ENCODE measurements at regions not wholly inside any gene's neighbourhood (a gene's known extent, or its start where the extent isn't known, plus 50 kb on each side); places are given as distances from the start of the nearest gene placed in this dataset.
"Not testable (repeated sequence)": the region's sequence is repeated elsewhere in the genome, so short reads cannot be mapped to it uniquely, and the experiment has no call there.

DNA sequence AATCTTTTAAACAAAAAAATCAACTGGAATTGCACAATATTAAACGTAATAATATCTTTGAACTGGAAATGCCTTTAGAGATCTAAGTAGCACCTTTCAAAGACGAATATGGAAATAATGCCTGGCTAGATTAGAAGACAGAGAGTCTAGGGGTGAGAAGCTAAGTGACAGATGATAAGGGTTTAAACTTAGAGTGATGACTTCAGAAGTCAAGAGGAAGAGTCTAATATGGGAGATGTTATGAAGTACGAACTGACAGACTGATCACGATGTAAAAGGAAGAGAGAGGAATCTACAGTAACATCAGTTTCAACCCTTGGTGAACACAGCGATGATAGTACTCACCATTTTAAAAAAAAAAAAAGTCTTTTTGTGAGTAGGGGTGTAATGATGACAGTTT, 57.9 kb downstream of the HINT1 start:
- ATAC-seq (no peak), DNase-seq (no peak)
- H3K4me1 Mint-ChIP-seq (ENCODE audit: low read depth), result peaks cover 16% of the 10 kb centered on the region
- H3K9me3 Mint-ChIP-seq, result no peaks in the 10 kb centered on the region
- no peaks in the 10 kb centered on the region for H3K36me3 Mint-ChIP-seq (ENCODE audit: insufficient read depth)
- H3K27me3 Mint-ChIP-seq (ENCODE audit: low read depth), result no peaks in the 10 kb centered on the region
- H3K4me3 Mint-ChIP-seq, result no peak overlapping the region

- Mint-ChIP-seq H3K36me3 (ENCODE audit: insufficient read depth) (no peaks in the 10 kb centered on the region), H3K4me3 (no peak overlapping the region), H3K4me1 (ENCODE audit: low read depth) (peaks cover 12% of the 10 kb centered on the region), H3K27me3 (ENCODE audit: low read depth) (no peaks in the 10 kb centered on the region), H3K9me3 (no peaks in the 10 kb centered on the region)
- ATAC-seq, result peak in 1 of 2 donors; percentile 32
- DNase-seq, result no peak
Measured at GRCh38 chr5:131104169-131104808, 60.8 kb downstream of the HINT1 start.

- DNase-seq (no peak), ATAC-seq (peak; percentile 48 to 78)
- H3K27me3 Mint-ChIP-seq (ENCODE audit: low read depth), result peaks cover 4% of the 10 kb centered on the region
- peaks cover 5% of the 10 kb centered on the region for H3K9me3 Mint-ChIP-seq
- no peak overlapping the region for H3K4me3 Mint-ChIP-seq
- H3K4me1 Mint-ChIP-seq (ENCODE audit: low read depth), result peaks cover 12% of the 10 kb centered on the region
- no peaks in the 10 kb centered on the region for H3K36me3 Mint-ChIP-seq (ENCODE audit: insufficient read depth)
Measured at GRCh38 chr5:131096774-131097710, 68.0 kb downstream of the HINT1 start.

DNA sequence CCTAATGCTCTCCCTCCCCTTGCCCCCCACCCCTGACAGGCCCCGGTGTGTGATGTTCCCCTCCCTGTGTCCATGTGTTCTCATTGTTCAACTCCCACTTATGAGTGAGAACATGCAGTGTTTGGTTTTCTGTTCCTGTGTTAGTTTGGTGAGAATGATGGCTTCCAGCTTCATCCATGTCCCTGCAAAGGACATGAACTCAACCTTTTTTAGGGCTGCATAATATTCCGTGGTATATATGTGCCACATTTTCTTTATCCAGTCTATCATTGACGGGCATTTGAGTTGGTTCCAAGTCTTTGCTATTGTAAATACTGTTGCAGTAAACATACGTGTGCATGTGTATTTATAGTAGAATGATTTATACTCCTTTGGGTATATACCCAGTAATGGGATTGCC, 69.5 kb downstream of the HINT1 start:
- not testable (repeated sequence) for H3K4me3 Mint-ChIP-seq; H3K9me3 Mint-ChIP-seq; H3K36me3 Mint-ChIP-seq (ENCODE audit: insufficient read depth); DNase-seq; H3K27me3 Mint-ChIP-seq (ENCODE audit: low read depth); ATAC-seq
- peaks cover 12% of the 10 kb centered on the region for H3K4me1 Mint-ChIP-seq (ENCODE audit: low read depth)

- no peaks in the 10 kb centered on the region for H3K36me3 Mint-ChIP-seq (ENCODE audit: insufficient read depth)
- ATAC-seq, result no peak
- peaks cover 11% of the 10 kb centered on the region for H3K27me3 Mint-ChIP-seq (ENCODE audit: low read depth)
Measured at GRCh38 chr5:131084436-131084835, 80.6 kb downstream of the HINT1 start.

GRCh38 chr5:131081913-131082488, 83.1 kb downstream of the HINT1 start:
- Mint-ChIP-seq H3K4me3 (no peak overlapping the region), H3K36me3 (ENCODE audit: insufficient read depth) (no peaks in the 10 kb centered on the region), H3K27me3 (ENCODE audit: low read depth) (peaks cover 10% of the 10 kb centered on the region), H3K4me1 (ENCODE audit: low read depth) (peaks cover 15% of the 10 kb centered on the region), H3K9me3 (no peaks in the 10 kb centered on the region)
- ATAC-seq (no peak), DNase-seq (no peak)

More at GRCh38 chr5:131084436-131084835, 80.6 kb downstream of the HINT1 start:
- no peak overlapping the region for H3K4me3 Mint-ChIP-seq
- no peaks in the 10 kb centered on the region for H3K4me1 Mint-ChIP-seq (ENCODE audit: low read depth)
- no peak for DNase-seq
- no peaks in the 10 kb centered on the region for H3K9me3 Mint-ChIP-seq

GRCh38 chr5:131081374-131081773, 83.7 kb downstream of the HINT1 start:
- no peaks in the 10 kb centered on the region for H3K36me3 Mint-ChIP-seq (ENCODE audit: insufficient read depth)
- H3K4me1 Mint-ChIP-seq (ENCODE audit: low read depth), result peaks cover 19% of the 10 kb centered on the region
- peaks cover 6% of the 10 kb centered on the region for H3K27me3 Mint-ChIP-seq (ENCODE audit: low read depth)
- H3K9me3 Mint-ChIP-seq, result no peaks in the 10 kb centered on the region
- DNase-seq (no peak), ATAC-seq (no peak)
- no peak overlapping the region for H3K4me3 Mint-ChIP-seq

GRCh38 chr5:131079232-131079631, 85.8 kb downstream of the HINT1 start:
- H3K4me1 Mint-ChIP-seq (ENCODE audit: low read depth), result peaks cover 21% of the 10 kb centered on the region
- no peaks in the 10 kb centered on the region for H3K27me3 Mint-ChIP-seq (ENCODE audit: low read depth)
- ATAC-seq (no peak), DNase-seq (no peak)
- H3K9me3 Mint-ChIP-seq, result no peaks in the 10 kb centered on the region
- no peak overlapping the region for H3K4me3 Mint-ChIP-seq
- H3K36me3 Mint-ChIP-seq (ENCODE audit: insufficient read depth), result no peaks in the 10 kb centered on the region

GRCh38 chr5:131068893-131069643, 96.0 kb downstream of the HINT1 start:
- DNase-seq (peak; percentile 45), ATAC-seq (peak; percentile 98)
- peaks cover 2% of the 10 kb centered on the region for H3K36me3 Mint-ChIP-seq (ENCODE audit: insufficient read depth)
- peak overlapping the region; percentile 31 for H3K4me3 Mint-ChIP-seq
- no peaks in the 10 kb centered on the region for H3K27me3 Mint-ChIP-seq (ENCODE audit: low read depth)
- peaks cover 51% of the 10 kb centered on the region for H3K4me1 Mint-ChIP-seq (ENCODE audit: low read depth)
- peaks cover 15% of the 10 kb centered on the region for H3K9me3 Mint-ChIP-seq

GRCh38 chr5:131068076-131068475, 97.0 kb downstream of the HINT1 start:
- no peak overlapping the region for H3K4me3 Mint-ChIP-seq
- H3K27me3 Mint-ChIP-seq (ENCODE audit: low read depth), result no peaks in the 10 kb centered on the region
- DNase-seq, result no peak
- peaks cover 2% of the 10 kb centered on the region for H3K36me3 Mint-ChIP-seq (ENCODE audit: insufficient read depth)
- H3K9me3 Mint-ChIP-seq, result peaks cover 15% of the 10 kb centered on the region
- H3K4me1 Mint-ChIP-seq (ENCODE audit: low read depth), result peaks cover 53% of the 10 kb centered on the region
- ATAC-seq, result no peak

GRCh38 chr5:131067636-131068035, 97.4 kb downstream of the HINT1 start:
- Mint-ChIP-seq H3K4me1 (ENCODE audit: low read depth) (peaks cover 53% of the 10 kb centered on the region), H3K4me3 (no peak overlapping the region), H3K36me3 (ENCODE audit: insufficient read depth) (peaks cover 2% of the 10 kb centered on the region)

DNA sequence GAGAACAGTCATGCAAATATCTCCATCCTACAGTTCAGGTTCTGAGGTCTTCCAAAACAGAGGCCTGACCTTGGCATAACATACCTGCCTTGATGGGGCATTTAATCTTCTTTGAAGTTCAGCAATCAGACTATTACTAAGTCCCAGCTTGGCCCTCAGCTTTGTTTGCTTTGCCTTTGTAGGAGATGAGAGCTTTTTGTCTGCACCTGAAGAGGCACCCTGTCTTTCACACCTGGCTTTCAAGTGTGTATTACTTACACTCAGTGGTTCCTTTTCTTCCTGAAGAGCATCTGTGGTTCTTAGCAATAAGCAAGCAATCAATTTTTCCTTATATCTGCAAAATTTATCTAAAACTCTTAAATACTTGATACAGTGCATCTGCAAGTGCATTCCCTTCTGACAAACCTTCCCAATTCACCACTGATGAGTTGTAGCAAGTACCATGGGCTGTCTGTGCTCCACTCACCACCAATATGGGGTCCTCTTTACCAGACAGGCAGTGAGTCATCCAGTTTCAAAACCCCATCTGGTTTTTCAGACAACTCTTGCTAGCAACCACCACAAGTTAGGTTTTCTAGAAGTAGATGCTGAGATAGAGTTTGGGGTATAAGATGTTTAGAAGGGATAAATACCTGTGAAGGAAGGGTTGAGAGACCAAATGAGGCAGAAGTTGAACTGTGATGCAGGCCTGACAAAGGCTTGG, 100.2 kb downstream of the HINT1 start:
- H3K27me3 Mint-ChIP-seq (ENCODE audit: low read depth), result no peaks in the 10 kb centered on the region
- DNase-seq (no peak), ATAC-seq (peak; percentile 32 to 59)
- H3K4me1 Mint-ChIP-seq (ENCODE audit: low read depth), result peaks cover 42% of the 10 kb centered on the region
- H3K4me3 Mint-ChIP-seq, result no peak overlapping the region
- H3K36me3 Mint-ChIP-seq (ENCODE audit: insufficient read depth), result peaks cover 2% of the 10 kb centered on the region
- H3K9me3 Mint-ChIP-seq, result peaks cover 15% of the 10 kb centered on the region

More at GRCh38 chr5:131067636-131068035, 97.4 kb downstream of the HINT1 start:
- no peak for ATAC-seq
- no peaks in the 10 kb centered on the region for H3K27me3 Mint-ChIP-seq (ENCODE audit: low read depth)
- H3K9me3 Mint-ChIP-seq, result peaks cover 15% of the 10 kb centered on the region
- no peak for DNase-seq

DNA sequence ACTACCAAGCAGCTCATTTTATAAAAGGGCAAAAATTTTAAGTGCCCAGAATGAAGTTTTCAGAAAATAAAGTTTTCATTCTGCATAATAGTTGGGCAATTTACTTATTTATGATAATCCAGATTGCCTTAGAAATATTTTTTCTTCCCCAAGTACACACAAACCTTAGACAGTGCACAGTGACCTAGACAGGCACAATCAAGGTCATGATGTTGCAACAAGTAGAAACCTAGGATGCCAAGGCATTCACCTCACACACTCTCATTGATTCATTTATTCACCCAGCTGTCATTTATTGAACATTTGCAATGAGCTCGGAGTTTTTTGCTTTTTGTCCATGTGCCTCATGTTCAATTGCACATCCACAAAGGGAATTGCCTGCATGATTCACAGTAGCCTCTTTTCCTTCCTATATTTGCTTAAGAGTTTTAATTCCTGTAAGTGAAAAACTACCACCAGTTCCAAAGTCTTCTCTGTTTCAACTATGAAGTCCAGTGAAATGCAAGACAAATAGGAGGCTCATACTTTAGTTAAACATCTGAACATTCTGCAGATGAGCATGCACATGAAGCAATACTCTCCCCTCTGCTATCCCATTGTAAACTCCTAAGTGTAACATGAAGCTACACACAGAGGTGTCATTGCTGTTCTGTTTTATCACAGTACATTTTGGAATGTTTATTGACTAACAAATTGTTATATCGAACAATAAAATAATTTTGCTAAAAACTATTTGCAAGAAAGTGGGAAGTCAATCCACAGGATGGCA, 122.9 kb downstream of the HINT1 start:
- no peak for DNase-seq
- ATAC-seq, result no peak
- Mint-ChIP-seq H3K4me1 (ENCODE audit: low read depth) (no peaks in the 10 kb centered on the region), H3K27me3 (ENCODE audit: low read depth) (peaks cover 2% of the 10 kb centered on the region), H3K9me3 (peaks cover 7% of the 10 kb centered on the region), H3K36me3 (ENCODE audit: insufficient read depth) (no peaks in the 10 kb centered on the region), H3K4me3 (no peak overlapping the region)
